ENCODE measurements at regions not wholly inside any gene's neighbourhood (a gene's known extent, or its start where the extent isn't known, plus 50 kb on each side); places are given as distances from the start of the nearest gene placed in this dataset.

DNA sequence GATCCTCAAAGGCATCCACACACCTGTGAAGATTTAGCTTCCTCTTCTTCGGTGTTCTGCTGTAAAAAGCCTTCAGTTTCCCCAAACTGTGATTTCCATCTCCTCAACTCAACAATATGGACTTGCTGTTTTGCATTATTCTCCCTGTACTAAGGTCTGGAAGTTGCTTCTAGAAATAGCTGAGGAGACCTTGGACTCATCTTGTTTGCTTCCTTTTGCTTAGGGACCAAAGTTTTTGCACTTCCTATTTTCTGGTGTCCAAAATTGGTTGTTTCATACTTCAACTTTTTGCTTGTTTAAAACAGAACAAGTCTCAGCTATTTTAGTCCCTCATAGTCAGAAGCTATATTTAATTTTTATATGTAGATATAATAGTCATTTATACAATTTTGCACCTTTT, 201.9 kb upstream of the COPS8 start:
- DNase-seq: no peak

DNA sequence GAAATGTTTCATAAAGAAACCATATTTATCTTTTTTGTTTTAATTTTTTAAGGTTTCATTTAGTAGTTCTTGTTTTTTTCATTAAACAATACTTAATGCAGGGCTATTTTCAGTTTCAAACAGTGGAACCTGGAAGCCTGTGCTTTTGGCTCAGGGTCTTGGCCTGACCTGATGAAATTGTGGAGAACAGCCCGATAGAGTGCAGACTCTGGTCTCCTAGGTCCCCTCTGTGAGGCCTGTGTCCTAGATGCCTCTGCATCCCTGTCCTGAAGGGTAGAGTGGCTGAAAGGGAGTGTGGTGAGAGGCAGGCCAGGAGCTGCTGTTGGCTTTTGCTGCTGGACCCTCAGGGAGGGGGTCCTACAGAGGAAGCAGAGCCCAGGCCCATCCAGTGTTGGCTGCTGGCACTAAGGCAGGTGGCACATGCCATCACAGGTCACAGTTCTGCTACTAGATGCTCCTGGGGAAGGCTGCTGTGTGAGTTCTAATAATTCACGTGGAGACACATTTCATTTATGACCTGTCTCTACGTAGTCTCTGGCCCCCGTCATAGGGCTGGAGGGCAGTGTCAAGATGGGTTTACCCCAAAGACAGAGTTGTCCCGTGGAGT, 201.0 kb upstream of the COPS8 start:
- no peak for DNase-seq

DNA sequence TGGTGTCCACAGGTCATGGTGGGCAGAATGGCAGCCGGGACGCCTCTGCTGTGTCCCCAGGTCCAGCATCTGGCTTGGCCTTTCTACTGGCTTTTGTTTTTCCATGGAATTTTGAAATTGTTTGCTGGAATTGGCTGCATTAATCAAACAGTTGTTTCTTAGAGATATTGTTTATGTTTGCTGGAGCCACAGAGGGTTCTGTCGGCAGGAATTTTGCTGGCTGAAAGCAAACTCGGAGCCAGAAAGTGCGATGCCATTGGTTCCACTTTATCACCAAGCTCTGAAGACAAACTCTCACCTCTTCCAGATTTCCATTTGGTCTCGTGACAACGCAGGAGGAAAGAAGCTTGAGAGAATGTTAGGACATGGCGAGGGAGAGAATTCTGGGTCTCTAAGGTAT, 199.2 kb upstream of the COPS8 start:
- DNase-seq: no peak

DNA sequence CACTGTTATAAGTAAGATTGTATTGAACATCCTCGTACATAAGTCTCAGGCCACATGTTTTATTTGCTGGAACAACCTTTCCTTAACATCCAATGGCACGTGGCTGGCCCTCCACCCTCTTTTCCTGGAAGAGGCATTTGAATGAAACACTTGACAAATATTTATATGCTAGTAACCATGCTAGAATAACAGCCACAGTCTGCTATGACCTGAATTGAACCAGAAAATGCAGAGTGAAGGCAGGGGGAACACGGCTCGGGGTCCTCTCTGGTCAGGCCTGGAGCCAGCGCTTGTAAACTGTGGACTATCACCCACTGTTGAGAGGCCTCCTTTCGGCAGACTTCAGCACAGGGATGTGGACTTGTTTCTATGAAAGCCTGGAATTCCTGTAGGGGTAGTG, 198.2 kb upstream of the COPS8 start:
- DNase-seq: no peak

DNA sequence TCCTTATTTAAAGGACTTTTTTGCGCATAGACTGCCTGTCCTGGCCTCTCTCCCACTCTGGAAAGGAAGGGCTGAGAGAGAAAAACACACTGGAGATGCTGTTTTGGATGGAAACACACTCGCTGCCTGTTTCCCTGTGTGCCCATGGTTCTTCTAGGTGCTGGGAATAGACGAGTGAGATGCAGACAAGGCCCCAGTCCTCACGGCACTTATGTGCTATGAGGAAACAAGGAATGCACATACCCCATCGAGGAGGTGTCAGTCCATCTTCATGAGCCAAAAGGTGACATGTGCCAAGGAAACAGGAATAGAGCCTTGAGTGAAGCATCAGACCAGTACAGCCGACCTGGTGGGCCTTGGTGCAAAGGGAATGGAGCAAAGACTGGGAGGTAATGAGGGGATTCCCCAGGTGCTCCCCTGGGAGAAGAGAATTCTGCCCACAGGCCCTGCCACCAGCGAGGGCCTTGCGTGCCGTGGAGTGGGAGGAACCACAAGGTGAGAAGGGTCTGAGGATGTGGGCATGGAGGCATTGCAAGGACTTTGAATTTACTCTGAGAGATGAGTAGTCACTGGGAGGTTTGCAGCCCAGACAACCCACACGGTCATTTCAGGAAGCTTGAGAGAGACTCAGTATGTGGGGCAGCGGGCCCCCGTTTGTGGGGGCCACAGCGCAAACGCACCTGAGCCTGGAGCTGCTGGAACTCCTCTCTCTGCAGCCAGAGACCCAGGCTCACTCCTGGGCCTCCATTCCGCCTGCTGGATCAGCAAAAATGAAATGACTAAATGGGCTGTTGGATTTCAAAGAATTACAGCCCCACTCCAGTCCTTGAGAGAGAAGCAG, 197.5 kb upstream of the COPS8 start:
- no peak for DNase-seq

DNA sequence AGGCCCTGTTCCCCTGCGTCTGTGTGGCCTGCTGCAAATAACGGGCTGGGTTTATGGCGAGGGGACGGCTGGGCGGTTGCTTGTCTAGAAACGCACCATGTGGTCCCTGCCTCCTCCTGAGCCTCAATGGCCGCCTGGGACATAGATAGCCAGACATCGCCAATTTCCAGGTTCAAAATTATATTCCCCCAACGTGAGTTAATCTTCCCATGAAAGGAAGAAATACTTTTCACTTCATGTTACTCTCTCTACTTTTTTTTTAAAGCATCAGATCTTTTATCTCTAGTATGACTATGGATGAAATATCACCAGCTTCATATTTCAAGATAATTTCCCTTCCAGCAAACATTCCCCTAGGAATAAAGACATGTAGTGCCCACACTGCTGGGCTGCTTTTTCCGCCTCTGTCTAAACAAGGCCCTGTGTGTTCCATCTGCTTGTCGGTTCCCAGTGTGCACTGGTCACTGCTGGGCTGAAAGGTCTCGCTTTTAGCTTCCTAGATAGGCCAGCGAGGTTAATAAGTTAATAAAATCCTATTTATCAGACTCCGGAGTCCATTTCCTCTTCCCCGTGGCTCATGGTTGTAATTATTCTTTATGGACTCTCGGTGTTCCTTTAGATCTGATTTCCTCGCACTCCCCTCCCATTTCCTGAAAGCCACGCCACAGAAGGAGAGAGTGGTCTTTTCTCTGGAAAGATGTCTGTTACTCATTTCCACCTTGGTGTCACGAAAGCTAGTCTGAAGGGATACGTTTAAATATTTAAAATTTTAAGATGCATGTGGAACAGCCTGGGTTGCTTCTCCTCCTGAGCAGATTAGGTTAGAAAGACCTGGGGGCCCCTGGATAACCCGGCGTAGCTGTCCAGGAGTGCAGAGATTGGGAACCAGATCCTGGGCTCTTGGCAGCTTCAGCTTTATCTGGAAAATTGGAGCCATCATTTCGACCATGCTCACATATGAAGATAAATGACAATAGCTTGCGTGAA, 196.6 kb upstream of the COPS8 start:
- DNase-seq: no peak

DNA sequence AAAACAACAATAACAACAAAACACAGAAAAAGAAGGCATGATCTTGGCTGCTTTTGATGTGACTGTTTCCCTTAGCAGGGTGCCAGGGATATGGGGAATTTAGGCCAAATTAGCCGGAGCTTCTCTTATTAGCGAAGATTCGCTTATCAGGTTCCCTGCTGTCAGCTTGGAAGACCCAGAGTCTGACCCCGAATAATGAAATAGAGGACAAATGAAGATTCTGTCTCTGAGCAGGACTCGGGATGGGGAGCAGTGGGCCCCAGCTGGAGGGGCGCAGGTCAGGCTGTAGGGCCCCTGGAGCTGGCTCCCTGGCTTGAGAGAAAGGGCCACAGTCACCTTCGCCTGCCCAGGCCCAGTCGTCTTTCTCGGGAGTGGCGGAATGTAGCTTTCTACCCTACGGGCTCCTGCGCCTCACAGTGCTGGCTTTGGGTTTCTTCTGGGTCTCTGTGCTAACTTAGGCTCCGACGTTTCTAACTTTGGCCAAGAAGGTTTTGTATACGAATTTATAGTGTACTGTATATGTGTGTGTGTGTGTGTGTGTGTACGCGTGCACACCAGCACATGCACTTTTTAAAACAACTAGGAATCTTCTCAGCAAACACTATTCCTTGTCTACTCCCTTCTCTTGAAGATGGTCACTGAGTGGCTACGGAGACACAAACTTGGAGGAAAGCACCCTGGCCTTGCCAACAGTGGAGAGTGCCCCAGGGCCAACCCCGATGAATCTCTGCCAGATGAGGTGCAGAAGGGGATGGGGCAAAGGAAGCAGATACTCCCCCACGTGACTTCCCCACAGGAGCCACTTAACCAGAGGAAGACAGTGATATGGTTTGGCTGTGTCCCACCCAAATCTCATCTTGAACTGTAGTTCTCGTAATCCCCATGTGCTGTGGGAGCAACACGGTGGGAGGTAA, 195.6 kb upstream of the COPS8 start:
- DNase-seq: no peak

DNA sequence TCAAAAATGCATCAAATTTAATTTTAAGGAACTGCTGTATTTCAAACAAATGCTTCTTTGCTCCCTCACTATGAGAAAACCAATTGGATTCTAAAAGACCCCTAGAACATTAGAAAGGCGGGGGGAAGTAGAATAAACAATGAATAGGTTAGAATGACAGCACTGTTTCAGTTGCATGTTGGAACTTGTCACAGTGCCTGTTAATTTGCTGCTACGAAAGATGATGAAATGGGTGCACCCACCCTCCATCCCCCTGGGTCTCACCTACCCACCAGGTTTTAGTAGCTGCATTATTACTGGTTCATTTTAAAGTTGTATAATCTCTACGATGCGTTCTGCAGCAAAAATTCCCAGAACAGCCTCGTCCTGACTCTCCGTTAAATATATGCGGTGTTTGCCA, 193.0 kb upstream of the COPS8 start:
- DNase-seq: no peak

DNA sequence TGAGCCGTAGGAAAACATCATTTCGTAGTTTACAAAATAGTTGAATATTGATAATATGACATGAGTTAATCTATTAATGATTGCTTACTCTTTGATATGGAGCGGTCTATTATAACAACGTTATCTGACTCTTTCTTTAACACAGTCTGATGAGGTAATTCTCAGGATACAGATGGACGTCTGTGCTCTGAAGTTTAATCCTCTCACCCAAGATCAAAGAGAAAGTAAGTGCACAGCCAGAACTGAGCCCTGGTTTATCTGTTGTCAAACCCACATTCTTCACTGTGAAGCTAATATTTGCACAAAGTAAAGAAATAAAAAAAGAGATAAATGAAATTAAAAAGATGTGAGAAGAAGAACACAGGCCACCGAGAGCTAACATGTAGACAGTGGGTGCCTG, 190.9 kb upstream of the COPS8 start:
- DNase-seq: no peak

DNA sequence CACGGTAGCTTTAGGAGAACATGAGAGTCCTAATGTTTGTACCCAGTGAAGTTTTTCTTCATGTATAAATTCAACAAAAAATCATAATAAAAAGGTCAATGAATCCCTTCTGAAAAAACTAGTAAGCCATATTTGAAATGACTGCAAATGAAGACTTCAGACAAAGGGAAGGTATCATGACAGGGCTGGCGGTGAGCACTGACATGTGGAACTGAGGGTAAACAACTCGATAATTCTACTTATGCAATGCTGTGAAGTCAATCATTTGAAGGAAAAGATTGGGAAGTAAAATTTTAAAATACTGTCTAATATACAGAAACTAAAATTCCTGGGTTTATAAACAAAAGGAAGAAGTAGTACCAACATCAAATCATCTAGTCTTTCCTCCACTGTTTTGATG, 190.2 kb upstream of the COPS8 start:
- DNase-seq: no peak

DNA sequence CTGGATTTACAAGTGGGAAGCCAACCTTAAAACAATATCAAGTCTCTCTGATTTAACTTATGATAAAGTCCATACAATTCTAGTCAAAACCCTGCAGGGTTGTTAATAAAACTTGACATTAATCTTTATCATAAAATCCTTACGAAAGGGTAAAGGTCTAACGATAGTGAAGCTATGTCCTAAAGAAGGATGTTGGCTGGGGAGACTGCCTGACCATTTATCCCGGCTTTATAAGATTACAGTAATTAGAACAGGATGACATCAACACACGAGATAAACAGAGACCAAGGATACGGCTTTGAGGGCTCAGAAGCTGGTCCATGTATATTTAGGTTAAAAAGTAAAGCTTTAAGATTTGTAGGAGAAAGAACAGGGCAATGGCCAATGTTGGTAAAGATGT, 189.0 kb upstream of the COPS8 start:
- DNase-seq: no peak

DNA sequence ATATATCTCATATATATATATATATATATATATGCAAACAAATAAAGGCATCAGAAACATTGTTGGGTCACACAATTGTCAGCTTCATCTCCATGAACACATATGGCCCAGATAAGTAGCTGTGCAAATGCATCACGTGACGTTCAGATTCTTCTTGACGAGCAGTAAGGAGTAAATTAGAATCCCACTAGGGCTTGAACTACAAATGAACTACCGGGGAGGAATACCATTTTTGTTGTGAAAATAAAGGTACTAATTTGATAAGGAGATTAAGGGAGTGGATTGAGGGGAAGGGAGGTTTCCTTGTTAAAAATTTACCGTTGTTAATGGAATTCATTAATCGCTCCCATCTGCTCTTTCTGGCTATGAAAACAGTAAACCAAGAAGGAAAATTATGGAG, 186.5 kb upstream of the COPS8 start:
- no peak for DNase-seq

DNA sequence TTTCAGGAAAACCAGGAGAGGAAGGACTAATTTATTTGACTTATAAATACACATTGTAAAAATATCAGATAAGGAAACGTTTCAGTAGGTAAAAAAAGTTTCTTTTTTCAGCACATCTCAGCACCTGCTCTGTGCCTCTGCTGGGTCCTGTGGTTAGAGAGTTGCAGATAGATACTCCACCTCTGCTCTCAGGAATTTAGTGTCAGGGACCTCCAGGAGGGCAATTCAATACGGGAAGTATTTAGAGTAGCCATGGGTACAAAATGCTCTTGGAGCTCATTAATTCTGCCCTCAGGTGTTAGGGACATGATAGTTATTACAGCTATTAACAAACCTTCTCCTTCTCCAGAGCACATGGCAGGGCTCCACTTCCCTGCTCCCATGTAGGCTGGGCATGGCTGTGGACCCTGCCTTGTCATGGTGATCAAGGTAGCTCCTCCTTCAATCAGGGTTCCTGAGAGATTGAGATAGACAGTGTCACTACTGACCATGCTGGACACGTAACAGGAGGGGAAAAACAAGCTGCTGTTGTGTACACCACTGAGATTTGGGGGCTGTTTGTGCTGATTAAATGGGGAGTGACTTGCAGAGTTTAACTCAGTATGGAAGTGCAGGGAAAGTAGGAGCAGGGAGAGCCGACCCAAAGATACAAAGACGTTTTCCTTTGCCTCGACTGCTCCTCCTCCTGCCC, 185.6 kb upstream of the COPS8 start:
- DNase-seq: no peak

DNA sequence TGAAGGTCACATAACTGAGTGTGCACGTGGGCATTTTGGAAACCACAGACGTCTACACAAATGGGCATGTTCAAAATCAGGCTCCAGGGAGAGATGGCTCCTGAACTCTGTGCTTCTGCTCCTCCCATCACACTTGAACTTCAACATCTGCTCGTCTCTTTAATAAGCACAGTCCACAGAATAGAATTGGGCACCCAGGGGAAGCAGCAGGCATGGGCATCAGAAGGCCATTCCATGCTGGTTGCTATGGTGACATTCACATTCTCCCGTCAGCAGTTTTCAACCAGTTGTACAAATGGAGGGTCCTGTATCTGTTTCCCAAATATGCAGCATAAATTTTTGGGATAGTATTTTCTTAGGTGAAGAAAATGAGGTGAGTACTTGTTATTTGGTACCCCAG, 183.7 kb upstream of the COPS8 start:
- no peak for DNase-seq

DNA sequence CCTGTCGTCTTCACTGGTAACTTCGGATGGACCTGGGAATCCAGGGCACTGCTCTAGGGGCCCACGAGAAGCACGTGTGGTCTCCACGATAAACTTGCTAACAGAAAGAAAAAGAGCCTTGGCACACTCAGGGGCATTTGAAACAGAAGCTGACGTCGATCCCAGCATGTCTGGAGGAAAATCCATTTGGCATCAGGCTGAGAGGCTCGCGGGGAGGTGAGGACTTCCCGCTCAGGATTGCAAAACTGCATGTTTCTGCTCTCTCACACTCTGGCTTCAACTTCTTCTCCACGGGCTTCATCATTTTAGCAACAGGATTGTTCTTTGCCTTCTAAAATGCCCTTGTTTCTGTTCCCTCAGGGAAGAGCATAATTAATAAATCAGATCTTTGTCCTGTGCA, 181.7 kb upstream of the COPS8 start:
- no peak for DNase-seq

DNA sequence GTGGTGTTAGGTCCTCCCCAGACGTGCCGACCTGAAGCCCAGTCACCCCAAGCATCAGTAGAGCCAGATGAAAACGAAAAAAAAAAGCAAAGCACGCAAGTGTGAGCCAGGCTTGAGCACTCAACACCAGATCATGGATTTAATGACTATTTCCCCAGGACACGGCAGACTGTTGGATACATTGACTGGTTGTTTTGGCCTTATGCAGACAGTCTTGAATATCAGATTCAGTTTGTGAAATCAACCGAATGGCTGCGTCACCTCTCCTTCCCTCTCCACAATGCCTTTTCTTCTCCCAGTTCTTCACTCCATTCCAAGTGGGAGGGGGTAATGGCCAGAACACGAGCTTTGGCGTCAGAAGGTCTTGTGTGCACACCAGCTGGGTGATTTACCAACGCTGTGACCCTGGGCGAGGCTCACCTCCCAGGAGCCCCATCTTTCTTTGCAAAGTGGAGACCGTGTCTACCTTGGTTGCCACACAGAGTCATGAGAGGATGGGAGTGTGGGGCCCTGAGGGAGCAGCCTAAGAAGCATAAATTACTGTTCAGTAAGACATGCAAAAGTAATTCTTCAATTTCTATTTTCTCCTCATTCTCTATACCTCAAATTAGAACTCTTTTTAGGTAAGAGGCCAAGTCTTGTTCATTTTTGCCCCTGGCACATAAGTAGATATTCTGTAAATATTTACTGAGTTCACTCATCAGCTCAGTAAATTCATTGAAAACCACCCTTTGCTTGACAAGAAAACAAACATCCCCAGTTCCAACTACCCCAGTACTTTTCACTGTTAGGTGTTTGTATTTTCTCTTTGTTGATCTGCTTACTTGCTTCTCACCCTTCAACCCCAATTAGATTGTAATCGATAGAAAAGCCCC, 181.1 kb upstream of the COPS8 start:
- no peak for DNase-seq

DNA sequence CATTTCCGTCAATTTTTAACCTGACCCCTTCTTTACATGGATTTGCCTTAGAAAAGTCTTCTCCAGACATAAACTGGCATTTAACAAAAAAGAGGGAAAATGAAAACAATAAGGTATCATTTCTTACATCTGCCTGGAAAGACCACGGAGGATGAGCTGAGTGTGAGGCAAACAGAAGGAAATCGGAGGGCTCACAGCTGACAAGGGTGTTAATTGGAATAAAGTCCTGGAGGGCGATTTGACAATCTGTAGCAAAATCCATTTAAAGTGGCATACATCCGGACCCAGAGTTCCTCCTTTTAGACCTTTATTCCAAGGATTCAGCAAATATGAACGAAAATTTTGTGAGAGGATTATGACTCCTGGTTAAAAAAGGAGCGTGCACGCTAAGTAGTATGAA, 179.7 kb upstream of the COPS8 start:
- no peak for DNase-seq

DNA sequence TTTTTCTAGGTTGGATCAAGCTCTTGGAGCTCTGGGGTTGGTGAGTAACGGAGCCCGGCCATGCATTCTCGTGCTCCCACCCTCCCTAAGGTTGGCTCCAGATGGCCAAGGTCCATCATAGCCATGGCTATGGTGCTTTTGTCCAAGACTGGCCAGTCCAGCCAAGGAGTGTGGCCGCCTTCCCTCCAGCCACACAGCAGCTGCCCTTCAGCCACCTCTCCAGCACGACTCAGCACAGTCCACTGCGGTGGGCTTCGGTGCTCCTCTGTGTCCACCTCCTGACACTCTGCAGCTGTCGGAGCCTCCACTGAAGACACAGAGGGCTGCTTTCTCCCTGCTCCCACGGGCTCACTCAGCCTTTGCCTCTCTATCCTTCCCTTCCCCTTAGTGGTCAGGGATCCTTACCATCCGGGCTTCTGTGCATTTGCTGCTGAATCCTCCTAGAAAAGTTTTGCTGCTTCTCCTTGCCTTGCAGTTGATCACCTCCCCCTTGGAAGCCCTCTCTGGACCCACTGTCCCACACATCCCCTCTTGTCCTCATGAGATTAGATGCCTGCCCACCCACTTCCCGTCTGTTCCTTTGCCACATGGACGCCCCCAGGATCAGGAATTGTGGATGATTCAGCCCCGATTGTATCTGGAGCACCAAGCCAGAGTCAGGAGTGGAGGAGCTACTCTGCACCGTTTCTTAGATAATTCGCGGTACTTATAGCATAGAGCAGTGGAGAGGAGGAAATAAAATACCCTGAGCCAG, 177.1 kb upstream of the COPS8 start:
- DNase-seq: no peak

DNA sequence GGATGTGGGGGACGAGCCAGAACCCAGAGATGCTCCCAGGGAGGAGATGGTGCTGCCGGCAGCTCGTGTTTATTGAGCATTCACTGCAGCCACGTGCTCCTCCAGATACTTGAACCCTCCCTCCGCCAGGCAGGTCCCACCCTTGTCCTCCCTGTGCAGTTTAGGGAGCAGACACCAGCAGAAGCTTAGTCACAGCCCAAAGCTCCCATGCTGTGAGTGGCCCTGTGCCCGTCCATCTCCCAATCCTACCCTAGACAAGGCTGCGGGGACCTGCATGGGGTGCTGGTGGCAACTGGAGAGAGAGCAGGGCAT, 176.5 kb upstream of the COPS8 start:
- no peak for DNase-seq

DNA sequence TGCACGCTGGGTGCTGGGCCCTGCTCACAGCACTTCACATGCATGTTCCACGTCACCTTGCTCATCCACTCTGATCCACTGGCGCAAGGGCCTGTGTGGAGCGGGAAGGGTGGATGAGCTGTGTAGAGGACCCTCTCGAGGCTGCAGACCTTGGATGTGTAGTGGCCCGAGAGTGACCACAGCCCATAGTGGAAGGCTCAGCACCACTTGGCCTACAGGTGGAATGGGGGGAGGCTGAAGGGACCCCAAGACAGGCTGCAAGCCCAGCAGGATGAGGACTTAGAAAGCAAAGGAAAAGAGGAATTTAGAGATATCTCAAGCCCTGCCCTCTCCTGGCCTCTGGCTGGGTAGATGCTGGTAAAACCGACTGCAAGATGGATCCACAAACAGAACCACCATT, 175.9 kb upstream of the COPS8 start:
- DNase-seq: no peak

Data from CD4-positive, alpha-beta T cell treated with Interleukin-17A for 4 hours (primary cell).